Sigmoid colon (tissue), 4 donors: ENCODE measurements at regions not wholly inside any gene's neighbourhood (a gene's known extent, or its start where the extent isn't known, plus 50 kb on each side); places are given as distances from the start of the nearest gene placed in this dataset.

ENCODE experiments used
- CTCF ChIP-seq, 4 experiments: fragments of 450-650 bp in 3 of 4; fragments of 200-600 bp in 1 of 4; IDR thresholded peaks; one replicate each; pipeline ENCODE4 v1.5.1; 2016 to 2019; ENCODE audit warnings: antibody characterized with exemption in 4 of 4, mild to moderate bottlenecking in 3 of 4, moderate library complexity in 2 of 4
- EP300 ChIP-seq, 4 donors: sonication (generic); formaldehyde crosslinking; IDR thresholded peaks; one replicate each; pipeline ENCODE4 v1.6.1; 2017; ENCODE audit warnings: antibody characterized with exemption in 4 of 4
- POLR2A ChIP-seq, 2 donors: fragments of 450-650 bp; IDR thresholded peaks; one replicate each; pipeline ENCODE4 v1.6.1; 2016; ENCODE audit warnings: antibody characterized with exemption in 2 of 2, mild to moderate bottlenecking in 2 of 2, moderate library complexity in 2 of 2
- POLR2AphosphoS5 ChIP-seq, 4 donors: sonication (generic); formaldehyde crosslinking; IDR thresholded peaks; one replicate each; pipeline ENCODE4 v1.6.1; 2017; ENCODE audit warnings: antibody characterized with exemption in 4 of 4

- no peak for TF ChIP-seq CTCF (IDR thresholded peaks at IDR 0.05)
- no peak for TF ChIP-seq EP300 (IDR thresholded peaks at IDR 0.05)
- TF ChIP-seq POLR2A (IDR thresholded peaks at IDR 0.05), result no peak
- TF ChIP-seq POLR2AphosphoS5 (IDR thresholded peaks at IDR 0.05), result no peak
Measured at GRCh38 chr13:74253161-74253560, 119.0 kb upstream of the KLF12 start.
